ENCODE measurements at regions not wholly inside any gene's neighbourhood (a gene's known extent, or its start where the extent isn't known, plus 50 kb on each side); places are given as distances from the start of the nearest gene placed in this dataset.
A peak's percentile ranks its signal among the peaks of the same experiment; 100 is the strongest.
"Not testable (repeated sequence)": the region's sequence is repeated elsewhere in the genome, so short reads cannot be mapped to it uniquely, and the experiment has no call there.

GRCh38 chr9:30944225-30944569, 1440.2 kb upstream of the ACO1 start:
- DNase-seq: no peak

GRCh38 chr9:30944741-30945280, 1439.6 kb upstream of the ACO1 start:
- no peak for DNase-seq

- no peak for DNase-seq
These were observed 1420.1 kb upstream of the ACO1 start for GRCh38 chr9:30964332-30964731.

- DNase-seq: peak in 2 of 3 experiments; percentile 3 to 19
These were observed 1417.0 kb upstream of the ACO1 start for GRCh38 chr9:30967476-30967875.

- peak in 1 of 3 experiments; percentile 52 for DNase-seq
These were observed 1414.3 kb upstream of the ACO1 start for GRCh38 chr9:30970186-30970585.

- DNase-seq: peak in 2 of 3 experiments; percentile 15 to 89
These were observed 1413.6 kb upstream of the ACO1 start for GRCh38 chr9:30970812-30971211.

- no peak for DNase-seq
These were observed 1411.8 kb upstream of the ACO1 start for GRCh38 chr9:30972654-30973053.

- DNase-seq: no peak
These were observed 1406.5 kb upstream of the ACO1 start for GRCh38 chr9:30977965-30978364.

- DNase-seq: no peak
These were observed 1402.1 kb upstream of the ACO1 start for GRCh38 chr9:30982301-30982700.

- no peak for DNase-seq
These were observed 1388.3 kb upstream of the ACO1 start for GRCh38 chr9:30995956-30996738.

- no peak for DNase-seq
These were observed 1387.7 kb upstream of the ACO1 start for GRCh38 chr9:30996761-30997160.

GRCh38 chr9:30997291-30997690, 1387.2 kb upstream of the ACO1 start:
- DNase-seq: no peak

GRCh38 chr9:31005086-31005665, 1379.3 kb upstream of the ACO1 start:
- DNase-seq: no peak

- DNase-seq: no peak
These were observed 1371.1 kb upstream of the ACO1 start for GRCh38 chr9:31013371-31013770.

GRCh38 chr9:31023847-31024246, 1360.6 kb upstream of the ACO1 start:
- peak in 1 of 3 experiments; percentile 37 for DNase-seq

- DNase-seq: peak in 1 of 3 experiments; percentile 58
These were observed 1356.8 kb upstream of the ACO1 start for GRCh38 chr9:31027678-31028077.

GRCh38 chr9:31028137-31028536, 1356.3 kb upstream of the ACO1 start:
- no peak for DNase-seq

- peak in 2 of 3 experiments; percentile 13 to 45 for DNase-seq
These were observed 1353.7 kb upstream of the ACO1 start for GRCh38 chr9:31030741-31031202.

GRCh38 chr9:31032206-31032605, 1352.2 kb upstream of the ACO1 start:
- DNase-seq: no peak

- peak; percentile 22 to 76 (median 47) for DNase-seq
These were observed 1350.1 kb upstream of the ACO1 start for GRCh38 chr9:31034311-31034710.

- no peak for DNase-seq
These were observed 1343.9 kb upstream of the ACO1 start for GRCh38 chr9:31040564-31040963.

GRCh38 chr9:31045810-31046209, 1338.6 kb upstream of the ACO1 start:
- DNase-seq: no peak

GRCh38 chr9:31061592-31061991, 1322.9 kb upstream of the ACO1 start:
- not testable (repeated sequence) for DNase-seq

GRCh38 chr9:31065691-31066090, 1318.8 kb upstream of the ACO1 start:
- DNase-seq: no peak
